D341Med (cell line): ENCODE measurements at regions not wholly inside any gene's neighbourhood (a gene's known extent, or its start where the extent isn't known, plus 50 kb on each side); places are given as distances from the start of the nearest gene placed in this dataset.
"Not testable (repeated sequence)": the region's sequence is repeated elsewhere in the genome, so short reads cannot be mapped to it uniquely, and the experiment has no call there.

ENCODE experiments used
- DNase-seq: peaks from one replicate; pipeline ENCODE4 v3.0.0; 2012; ENCODE audit warnings: low spot score

DNA sequence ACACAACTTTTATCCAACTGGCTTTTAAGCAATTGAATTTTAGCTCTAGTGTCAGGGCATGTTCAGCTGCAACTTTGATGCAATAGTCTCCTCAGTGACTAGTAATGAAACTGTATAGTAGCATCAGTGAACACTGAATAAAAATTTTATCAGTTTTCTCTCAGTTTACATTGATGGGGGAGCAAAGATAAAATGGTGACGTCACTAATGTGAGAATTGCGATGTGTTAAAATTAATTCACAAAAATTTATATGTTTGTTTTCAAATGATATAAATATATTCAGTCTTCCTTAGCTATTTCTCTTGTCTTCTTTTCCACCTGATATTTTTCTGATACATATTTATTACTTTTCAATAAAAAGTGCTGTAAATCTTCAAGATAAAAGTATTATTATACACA is 508.8 kb upstream of the AGA start:
- no peak for DNase-seq

DNA sequence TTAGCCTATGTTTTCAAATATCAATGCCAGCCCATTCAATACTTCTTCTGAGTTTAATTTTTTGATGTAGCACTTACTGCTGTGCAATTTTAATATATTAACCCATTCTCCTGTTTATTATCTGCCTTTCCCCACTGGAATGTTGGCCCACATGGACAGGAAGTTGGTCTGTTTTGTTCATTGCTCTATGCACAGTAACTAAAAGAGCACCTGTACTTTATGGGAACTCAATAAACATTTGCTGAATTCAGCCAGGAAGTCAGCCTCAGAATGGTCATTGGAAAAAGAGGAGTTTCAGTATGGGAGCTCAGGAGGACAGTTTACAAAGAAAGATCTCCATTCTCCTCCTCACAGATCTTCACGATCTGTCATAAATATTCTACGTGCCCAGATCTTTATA is 510.5 kb upstream of the AGA start:
- no peak for DNase-seq

DNA sequence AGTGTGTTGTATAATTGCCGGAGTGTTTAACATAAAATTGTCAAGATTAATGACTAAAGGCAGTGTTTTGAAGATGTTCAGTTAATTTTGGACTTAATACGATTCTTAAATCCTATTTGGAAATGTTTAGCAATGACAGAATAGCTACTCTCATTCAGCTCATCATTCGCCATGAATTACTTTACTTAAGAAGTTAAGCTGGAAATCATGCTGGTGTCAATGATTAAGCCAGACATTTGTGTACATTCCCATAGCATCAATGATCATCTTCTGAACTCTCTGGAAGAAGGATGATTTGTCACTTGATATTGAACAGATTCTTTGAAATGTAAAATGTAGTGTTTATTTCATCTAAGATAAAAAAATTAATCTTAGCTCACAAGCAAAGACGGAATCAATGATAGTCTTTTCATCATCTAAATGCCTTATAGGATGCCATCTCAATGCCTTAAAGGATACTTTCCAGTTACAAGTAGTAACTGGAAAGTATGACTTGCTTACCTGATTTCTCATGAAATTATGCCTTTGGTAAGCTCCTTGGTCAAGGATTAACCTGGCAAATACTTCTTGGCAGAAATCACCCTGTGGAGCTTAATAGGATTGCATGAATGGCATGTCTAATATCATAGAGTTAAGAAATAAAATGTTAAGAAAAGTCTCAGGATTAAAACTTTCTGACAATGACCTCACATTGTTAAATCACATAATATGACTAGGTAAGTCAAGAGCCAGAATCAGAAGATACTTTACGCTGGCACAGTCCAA is 515.5 kb upstream of the AGA start:
- no peak for DNase-seq

DNA sequence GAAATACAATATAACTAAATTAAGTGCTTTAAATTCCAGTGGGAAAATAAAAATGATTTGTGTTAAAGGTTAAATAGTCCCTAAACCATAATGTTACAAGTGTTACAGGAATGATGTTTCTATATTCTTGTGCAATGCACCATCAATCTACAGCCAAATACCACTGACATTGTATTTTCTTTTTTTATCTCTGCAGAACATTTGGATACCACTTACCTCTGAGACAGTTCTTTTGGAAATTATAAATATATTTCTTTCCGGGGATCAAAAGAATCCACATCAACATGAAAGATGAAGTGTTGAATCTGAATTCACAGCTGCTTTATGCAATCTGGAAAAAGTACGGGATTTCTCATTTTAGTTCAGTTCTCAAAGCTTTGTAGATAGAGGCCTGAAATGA is 518.3 kb upstream of the AGA start:
- no peak for DNase-seq

DNA sequence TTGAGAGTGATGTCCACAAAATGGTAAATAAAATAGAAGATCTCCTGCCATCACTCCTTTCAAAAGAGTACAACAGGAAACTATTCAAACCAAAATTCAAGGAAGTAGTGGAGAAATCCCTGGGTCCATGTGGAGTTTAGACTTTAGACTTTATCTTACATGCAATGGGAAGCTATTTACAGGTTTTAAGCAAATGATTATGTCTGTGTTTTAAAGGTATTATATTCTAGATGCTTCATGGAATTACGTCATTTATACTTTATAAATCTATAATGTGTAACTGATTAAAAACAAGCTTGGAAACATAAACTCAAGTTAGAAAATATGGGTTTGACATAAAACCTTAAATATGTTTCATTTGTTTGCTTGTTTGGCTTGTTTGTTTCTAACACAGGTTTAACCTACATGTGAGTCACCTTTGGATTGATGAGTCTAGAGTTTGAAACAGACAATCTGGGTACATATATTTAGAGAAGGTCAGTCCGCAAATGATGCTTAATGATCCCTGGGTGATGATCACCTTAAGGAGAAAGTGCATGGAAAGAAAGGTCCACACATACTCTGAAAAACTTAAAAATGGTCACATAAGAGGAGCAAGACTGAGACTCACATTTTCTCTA is 519.6 kb upstream of the AGA start:
- DNase-seq: no peak

DNA sequence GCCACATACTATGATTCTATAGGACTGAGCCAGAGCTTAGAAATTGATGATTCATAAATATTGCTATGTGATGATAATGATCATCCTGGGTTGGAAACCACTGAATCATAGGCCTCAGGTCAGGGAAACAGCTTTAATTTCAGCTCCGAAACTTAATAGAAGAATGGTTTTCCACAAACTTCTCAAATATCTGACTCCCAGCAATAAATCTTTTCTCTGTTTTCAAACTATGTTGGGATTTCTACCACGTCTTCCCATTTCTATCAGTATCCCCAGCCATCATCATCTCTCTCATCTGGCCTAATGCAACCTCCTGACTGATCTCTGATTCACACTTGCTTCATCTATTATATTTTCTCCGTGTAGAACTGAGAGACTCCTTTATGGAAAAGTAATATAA is 521.8 kb upstream of the AGA start:
- DNase-seq: no peak

DNA sequence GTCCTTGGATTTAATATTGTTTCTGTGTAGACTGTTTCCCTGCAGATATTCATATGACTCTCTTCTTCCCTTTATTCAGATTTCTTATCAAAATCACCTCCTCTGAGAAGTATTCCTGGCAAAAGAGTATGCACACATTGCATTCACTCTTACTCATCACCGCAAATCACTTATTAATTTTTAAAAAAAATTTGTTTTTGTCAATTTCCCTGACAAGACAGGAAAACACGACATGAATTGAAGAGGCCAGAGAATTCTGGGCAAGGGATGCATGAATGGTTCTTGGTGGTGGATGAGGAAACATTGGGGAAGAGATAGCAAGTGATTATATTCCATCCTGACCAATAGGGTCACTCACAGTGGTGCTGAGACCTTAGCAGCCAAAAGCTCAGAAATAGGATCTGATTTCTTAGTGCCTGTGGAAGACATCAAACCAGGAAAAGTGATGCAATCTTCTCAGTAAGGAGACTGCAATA is 522.5 kb upstream of the AGA start:
- DNase-seq: no peak

DNA sequence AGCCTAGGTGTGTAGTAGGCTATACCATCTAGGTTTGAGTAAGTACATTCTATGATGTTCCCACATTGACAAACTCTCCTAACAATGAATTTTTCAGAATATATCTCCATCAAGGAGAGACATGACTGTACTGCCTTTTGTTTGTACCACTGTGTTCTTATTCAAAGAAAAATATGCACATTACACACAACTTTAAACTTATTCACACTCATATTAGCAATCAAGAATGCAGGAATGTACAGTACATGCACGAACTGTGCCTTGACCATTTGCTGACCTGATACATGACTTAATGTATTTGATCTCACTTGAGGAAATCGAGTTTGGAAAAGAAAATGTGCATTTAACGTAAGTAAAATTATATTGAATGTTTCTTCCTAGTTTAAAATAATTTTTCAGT is 525.1 kb upstream of the AGA start:
- DNase-seq: no peak

DNA sequence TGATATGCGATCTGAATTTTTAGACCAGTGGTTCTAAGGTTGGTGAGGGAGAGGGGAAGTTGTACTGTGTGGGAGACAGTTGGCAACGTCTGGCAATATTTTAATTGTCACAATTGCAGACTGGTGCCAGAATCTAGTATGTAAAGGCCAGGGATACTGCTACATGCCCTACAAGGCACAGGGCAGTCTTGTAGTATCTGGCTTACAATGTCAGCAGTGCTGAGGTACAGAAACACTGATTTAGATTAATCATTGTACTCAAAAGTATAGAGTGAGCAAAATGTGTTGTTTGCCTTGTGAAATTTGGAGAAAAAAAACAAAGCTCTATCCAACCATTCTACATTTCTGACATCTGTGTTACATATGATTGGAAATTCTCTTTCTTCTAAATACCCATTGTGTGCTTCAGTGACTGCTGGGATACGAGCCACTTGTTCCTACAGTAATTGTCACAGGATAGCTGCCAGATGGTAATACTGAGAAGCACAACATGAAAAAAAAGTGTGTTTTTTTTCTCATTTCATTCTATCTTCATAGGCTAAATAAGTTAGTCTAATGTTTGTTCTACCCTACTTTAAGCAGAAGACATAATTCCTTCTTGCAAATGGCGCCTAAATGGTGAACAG is 526.7 kb upstream of the AGA start:
- no peak for DNase-seq

DNA sequence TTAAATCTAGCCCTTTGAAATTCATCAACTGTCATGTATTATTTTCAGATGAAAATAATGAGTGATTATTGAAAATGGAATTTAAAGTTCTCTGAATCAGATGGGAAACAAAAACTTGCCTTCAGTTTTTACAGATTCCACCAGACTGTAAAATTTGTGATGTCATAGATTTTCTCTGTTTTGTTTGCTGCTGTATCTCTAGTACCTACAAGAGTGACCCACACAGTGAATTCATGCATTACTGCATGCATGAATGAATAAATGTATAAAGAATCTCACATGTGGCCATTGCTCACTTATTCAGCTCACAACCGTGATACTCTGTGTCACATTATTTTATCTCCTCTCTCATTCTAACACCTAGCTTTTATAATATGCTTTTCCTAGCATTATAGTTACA is 532.2 kb upstream of the AGA start:
- DNase-seq: no peak

DNA sequence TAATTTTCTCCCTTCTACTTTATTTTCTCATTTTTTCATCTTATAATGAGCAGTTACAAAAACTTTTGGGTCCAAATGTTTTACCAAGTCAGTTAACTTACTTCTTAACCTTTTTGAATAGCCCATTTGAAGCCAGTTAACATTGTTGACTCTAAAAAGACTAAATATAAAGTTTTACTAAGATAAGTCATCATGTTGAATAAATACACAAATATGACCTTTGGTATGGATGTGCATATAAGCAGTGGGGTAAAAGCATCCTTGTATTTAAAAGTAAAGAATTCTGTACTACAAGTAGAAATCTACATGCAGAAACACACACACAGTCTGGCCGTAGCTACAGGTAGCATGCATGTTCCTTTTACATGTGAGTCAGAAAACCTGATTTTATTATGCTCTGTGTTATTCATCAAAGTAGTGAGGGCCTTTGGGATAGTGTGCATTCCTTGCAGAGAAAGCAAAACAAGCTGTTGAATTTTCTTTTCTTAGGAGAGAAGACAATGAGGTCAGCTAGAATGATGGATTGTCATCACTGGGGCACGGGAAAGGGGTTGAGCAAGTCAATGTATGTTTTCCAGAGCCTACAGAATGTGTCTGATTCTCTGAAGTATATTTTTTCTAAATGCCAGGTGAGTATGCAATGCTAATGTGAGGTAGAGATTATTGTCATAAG is 533.2 kb upstream of the AGA start:
- DNase-seq: no peak

DNA sequence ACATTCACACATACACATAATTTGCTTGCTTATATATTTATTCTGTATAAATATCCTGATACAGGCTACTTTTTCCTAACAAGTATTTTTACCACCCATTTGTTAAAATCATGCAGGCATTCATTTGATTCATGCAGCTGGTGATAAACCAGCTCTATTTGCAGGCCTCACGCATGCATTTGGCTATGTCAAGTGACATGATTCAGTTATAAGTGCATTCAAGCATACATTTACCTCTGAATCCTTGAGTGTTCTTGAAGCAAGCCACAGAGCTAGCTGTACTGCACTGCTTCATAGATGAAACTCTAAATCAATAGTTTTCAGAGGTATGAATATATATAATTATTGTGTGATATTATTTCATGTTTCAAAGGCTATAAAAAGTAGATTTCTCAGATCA is 544.0 kb upstream of the AGA start:
- no peak for DNase-seq

DNA sequence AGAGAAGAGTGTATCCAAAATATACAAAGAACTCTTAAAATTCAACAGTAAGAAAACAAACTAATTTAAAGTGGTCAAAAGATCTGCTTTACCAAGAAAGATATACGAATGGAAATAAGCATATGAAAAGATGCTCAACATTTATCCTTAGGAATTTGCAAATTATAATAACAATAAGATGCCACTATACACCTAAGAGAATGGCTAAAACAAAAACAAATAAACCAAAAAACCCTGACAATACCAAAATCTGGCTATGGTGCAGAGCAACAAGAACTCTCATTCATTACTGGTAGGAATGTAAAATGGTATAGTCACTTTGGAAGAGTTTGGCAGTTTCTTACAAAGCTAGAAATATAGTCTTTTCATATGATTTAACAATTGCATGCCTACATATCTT is 545.7 kb upstream of the AGA start:
- DNase-seq: no peak

DNA sequence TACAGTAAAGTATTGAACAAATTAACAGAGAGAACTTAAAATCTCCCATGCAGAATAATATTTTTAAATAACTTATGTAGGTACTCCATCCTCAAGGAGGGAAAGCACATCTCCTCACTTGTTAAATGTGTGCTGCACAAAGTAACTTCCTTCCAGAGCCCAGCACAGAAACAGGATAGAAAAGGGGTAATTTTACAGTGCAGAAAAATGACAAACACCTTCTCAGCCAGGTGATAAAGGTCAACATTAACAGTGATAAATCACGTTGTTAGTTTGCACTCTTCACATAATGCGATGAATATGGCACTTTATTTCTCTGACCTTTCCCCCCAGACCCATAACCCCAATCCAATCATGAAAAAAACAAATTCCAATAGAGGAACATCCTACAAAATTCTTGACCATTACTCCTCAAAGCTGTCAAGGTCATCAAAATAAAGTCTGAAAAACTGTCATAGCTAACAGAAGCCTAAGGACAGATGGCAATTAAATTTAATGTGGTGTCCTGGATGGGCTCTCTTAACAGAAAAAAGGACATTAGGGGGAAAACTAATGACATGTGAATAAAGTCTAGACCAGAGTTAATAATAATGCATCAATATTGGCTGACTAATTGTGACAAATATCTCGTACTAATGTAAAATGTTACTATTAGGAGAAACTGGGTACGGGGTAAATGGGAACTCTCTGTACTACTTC is 547.4 kb upstream of the AGA start:
- no peak for DNase-seq

DNA sequence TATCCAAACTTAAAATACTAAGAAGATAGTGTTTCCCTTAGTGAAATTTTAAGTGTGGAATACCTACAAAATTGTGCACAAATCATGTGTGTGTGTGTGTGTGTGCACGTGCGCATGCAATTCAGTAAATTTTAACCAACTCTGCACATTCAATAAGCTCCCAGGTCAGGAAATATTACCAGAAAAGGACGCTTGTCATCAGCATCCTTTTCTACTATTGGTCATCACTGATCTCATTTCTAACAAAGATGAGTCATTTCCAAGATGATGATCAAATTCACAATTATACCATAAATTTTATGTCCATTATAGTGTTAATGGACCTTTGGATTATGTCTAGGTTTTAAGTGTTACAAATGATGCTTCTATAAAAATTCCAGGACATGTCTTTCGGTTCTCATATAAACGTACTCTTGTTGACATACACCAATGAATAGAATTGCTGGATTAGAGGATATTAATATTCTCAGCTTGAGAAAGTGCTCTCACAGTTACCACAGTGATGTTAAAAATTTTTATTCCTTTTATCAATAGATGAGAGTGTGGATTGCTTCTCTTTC is 560.9 kb upstream of the AGA start:
- no peak for DNase-seq

DNA sequence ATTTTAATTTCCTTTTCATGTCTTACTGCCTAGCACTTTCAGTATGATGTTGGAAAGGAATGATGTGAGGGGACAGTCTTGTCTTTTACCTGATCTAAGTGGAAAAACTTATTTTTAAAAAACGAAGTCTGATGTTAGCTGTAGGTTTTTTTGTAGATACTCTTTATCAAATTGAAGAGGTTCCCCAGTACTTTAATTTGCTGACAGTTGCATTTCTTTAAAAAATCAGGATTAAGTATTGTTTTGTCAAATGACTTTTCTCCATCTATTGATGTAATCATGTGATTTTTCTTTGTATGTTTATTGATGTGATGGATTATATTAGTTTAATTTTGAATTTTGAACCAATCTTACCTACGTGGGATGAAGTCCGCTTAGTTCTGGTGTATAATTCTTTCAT is 568.4 kb upstream of the AGA start:
- DNase-seq: no peak

DNA sequence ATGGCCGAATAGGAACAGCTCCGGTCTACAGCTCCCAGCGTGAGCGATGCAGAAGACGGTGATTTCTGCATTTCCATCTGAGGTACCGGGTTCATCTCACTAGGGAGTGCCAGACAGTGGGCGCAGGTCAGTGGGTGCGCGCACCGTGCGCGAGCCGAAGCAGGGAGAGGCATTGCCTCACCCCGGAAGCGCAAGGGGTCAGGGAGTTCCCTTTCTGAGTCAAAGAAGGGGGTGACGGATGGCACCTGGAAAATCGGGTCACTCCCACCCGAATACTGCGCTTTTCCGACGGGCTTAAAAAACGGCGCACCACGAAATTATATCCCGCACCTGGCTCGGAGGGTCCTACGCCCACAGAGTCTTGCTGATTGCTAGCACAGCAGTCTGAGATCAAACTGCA is 572.8 kb upstream of the AGA start:
- DNase-seq: not testable (repeated sequence)

DNA sequence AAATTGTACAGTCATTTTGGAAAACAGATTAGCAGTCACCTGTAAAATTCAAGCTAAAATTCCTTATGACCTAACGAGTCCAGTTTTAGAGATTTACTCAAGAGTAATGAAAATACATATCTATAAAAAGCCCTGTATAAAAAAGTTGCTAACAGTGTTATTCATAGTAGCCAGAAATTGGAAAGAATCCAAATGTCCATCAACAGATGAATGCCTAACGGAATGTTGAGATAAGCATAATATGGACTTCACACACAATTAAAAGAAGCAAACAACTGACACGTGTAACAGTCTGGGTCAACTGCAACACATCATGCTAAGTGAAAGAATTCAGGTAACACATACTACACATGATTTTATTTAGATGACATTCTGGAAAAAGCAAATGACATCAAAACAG is 584.8 kb upstream of the AGA start:
- DNase-seq: no peak

DNA sequence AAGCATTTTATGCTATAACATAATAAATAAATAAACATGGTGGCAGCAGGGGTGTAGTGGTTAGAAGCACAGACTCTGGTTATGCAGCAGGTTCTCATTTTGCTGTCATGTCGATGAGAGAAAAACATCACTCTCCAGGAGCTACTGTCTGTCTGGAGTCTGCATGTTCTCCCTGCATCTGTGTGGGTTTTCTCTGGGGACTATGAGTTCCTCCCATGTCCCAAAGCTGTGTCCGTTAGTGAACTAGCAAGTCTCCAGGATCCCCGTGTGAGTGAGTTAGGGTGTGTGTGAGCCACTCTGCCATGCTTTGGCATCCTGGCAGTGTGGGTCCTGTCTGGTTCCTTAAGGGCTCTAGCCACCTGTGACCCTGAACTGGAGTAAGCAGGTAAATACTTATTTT is 585.6 kb upstream of the AGA start:
- DNase-seq: no peak

DNA sequence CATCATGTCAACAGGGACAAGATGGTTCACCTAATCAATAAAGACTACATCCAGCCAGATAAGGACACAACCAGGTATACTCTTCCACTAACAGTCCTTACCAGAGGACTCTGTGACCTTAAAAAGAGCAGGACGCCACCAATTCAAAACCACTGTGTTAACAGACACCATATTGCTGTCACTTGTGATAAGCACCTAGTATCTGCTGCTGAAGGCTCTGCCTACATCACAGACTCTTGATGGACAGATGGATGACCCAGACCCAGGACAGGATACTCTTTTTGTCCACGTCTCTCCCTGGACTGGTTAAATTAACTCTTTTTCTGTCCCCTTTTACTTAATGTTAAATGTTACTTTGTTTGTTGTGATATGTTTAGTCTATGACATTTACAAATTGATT is 586.2 kb upstream of the AGA start:
- no peak for DNase-seq

DNA sequence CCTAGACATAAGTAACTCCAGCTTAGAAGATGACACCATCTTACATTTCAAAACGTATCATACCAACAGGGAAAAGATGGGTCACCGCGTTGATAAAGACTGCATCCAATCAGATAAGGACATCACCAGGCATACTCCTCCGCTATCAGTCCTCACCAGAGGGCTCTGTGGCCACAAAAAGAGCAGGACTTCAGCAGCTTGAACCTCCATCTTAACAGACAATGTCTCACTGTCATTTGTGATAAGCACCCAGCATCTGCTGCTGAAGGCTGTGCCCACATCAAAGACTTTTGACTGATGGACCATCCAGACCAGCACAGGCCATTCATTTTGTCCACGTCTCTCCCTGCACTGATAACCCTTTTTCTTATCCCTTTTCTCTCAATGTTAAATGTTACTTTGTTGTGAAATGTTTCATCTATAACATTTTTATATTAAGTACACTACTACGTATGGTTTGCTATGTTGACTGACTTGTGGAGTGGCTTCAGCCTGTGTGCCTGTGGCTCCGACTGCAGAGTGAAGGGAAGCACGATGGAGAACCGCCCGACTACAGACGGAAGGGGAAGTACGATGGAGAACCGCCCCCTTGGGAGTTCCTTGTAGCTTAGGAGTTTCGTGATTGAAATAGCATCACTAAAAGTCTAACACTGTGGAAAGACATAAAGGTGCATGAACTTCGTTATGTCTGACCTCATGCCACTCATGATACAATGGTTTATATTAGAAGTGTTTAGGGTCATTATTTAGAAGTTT is 595.4 kb upstream of the AGA start:
- no peak for DNase-seq
